OCI-LY1 (cell line): ENCODE measurements at regions not wholly inside any gene's neighbourhood (a gene's known extent, or its start where the extent isn't known, plus 50 kb on each side); places are given as distances from the start of the nearest gene placed in this dataset.

ENCODE experiments used
- CTCF ChIP-seq: fragments of 200-600 bp; sonication (generic), shearing (Covaris generic); IDR thresholded peaks from 2 replicates; pipeline ENCODE4 v1.5.1; 2017; ENCODE audit warnings: mild to moderate bottlenecking, antibody characterized with exemption, low read length, moderate library complexity, mixed read lengths
- EZH2 ChIP-seq: fragments of 200-600 bp; sonication (generic), shearing (Covaris generic); IDR thresholded peaks from 2 replicates; pipeline ENCODE4 v1.8.0; 2017; ENCODE audit warnings: borderline replicate concordance, mixed run types, mild to moderate bottlenecking, antibody characterized with exemption, low read length, moderate library complexity, mixed read lengths

- TF ChIP-seq CTCF (no peak), EZH2 (no peak)
These were observed 77.8 kb upstream of the SETBP1 start for GRCh38 chr18:44602845-44603244.
